ENCODE measurements at regions not wholly inside any gene's neighbourhood (a gene's known extent, or its start where the extent isn't known, plus 50 kb on each side); places are given as distances from the start of the nearest gene placed in this dataset.

DNA sequence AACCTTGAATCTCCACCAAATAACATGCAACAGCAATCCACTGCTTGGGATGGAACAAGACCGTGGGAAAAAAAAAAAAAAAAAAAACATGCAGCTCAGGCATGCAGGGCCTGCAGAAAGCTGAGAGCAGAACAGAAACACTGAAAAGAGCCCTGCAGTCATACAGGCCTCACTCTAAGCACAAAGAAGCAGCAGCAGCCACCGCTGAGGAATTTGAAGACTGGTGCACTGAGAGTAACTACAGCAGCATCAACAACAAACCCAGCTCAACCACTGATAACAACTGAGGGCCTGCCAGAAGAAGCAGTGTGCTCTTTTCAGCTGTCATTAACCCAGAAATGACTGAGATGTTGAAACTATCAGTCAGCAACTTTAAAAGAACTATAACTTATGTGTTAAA is 354.7 kb upstream of the TMTC1 start:
- WGBS (ENCODE audit: insufficient coverage) = 71% methylated on average over 2 of the region's 2 CpGs
- H3K4me3 ChIP-seq (ENCODE audit: control extremely low read depth in 1 of 5, extremely low read depth in 1 of 5, insufficient read depth in 1 of 5, low read depth in 2 of 5, low read length in 4 of 5) = no peak overlapping the region
- no peaks in the 10 kb centered on the region for H3K79me2 ChIP-seq (ENCODE audit: control insufficient read depth, insufficient read depth, low read length)
- H3K9ac ChIP-seq (ENCODE audit: low read length) = no peak overlapping the region
- no peak overlapping the region for H2AFZ ChIP-seq (ENCODE audit: insufficient read depth, low read depth, low read length, poor library complexity, severe bottlenecking)
- Mint-ChIP-seq H3K27ac (no peak overlapping the region), H3K4me1 (no peaks in the 10 kb centered on the region), H3K4me3 (no peak overlapping the region), H3K27me3 (no peaks in the 10 kb centered on the region), H3K9me3 (ENCODE audit: insufficient read depth) (no peaks in the 10 kb centered on the region)
- POLR2A ChIA-PET = no interaction called here
- intact Hi-C loops (cut with micrococcal nuclease) = no loop called here
- DNase-seq = no peak
- no peaks in the 10 kb centered on the region for H4K20me1 ChIP-seq (ENCODE audit: control insufficient read depth, insufficient read depth, low read length, poor library complexity, severe bottlenecking)
- CTCF ChIA-PET = no interaction called here
- no peak overlapping the region for H3K27ac ChIP-seq (ENCODE audit: low read length in 2 of 2)
- TF ChIP-seq EZH2 (IDR thresholded peaks at IDR 0.05; ENCODE audit: borderline replicate concordance, insufficient read depth, low read depth, low read length, poor library complexity, severe bottlenecking) = no peak
- no peak for TF ChIP-seq CTCF (IDR thresholded peaks at IDR 0.05)
- H3K4me2 ChIP-seq (replicated peaks; ENCODE audit: low read depth, low read length, poor library complexity, severe bottlenecking) = no peak overlapping the region
- H3K27me3 ChIP-seq (replicated peaks in 1 of 4; ENCODE audit: control extremely low read depth in 1 of 4, control insufficient read depth in 3 of 4, insufficient read depth in 4 of 4, low read length in 3 of 4) = no peaks in the 10 kb centered on the region
- H3K4me1 ChIP-seq (ENCODE audit: control insufficient read depth in 2 of 2, insufficient read depth in 2 of 2, low read length in 2 of 2) = no peaks in the 10 kb centered on the region
- no peak for ATAC-seq (ENCODE audit: low read depth)
- H3K36me3 ChIP-seq (replicated peaks in 1 of 2; ENCODE audit: control extremely low read depth in 1 of 2, control insufficient read depth in 1 of 2, extremely low read depth in 1 of 2, insufficient read depth in 2 of 2, low read length in 1 of 2) = no peaks in the 10 kb centered on the region
- H3K9me3 ChIP-seq (ENCODE audit: control extremely low read depth in 1 of 3, control insufficient read depth in 2 of 3, insufficient read depth in 1 of 3, low read length in 2 of 3) = peaks cover 0 to 7% (median 1%) of the 10 kb centered on the region in 3 donors

- Histone ChIP-seq H3K4me1 (ENCODE audit: control insufficient read depth in 2 of 2, insufficient read depth in 2 of 2, low read length in 2 of 2) (no peaks in the 10 kb centered on the region), H3K4me3 (ENCODE audit: control extremely low read depth in 1 of 5, extremely low read depth in 1 of 5, insufficient read depth in 1 of 5, low read depth in 2 of 5, low read length in 4 of 5) (no peak overlapping the region), H3K79me2 (ENCODE audit: control insufficient read depth, insufficient read depth, low read length) (no peaks in the 10 kb centered on the region), H3K9me3 (ENCODE audit: control extremely low read depth in 1 of 3, control insufficient read depth in 2 of 3, insufficient read depth in 1 of 3, low read length in 2 of 3) (peaks cover 0 to 7% (median 1%) of the 10 kb centered on the region in 3 donors), H4K20me1 (ENCODE audit: control insufficient read depth, insufficient read depth, low read length, poor library complexity, severe bottlenecking) (no peaks in the 10 kb centered on the region), H3K36me3 (replicated peaks in 1 of 2; ENCODE audit: control extremely low read depth in 1 of 2, control insufficient read depth in 1 of 2, extremely low read depth in 1 of 2, insufficient read depth in 2 of 2, low read length in 1 of 2) (no peaks in the 10 kb centered on the region), H3K4me2 (replicated peaks; ENCODE audit: low read depth, low read length, poor library complexity, severe bottlenecking) (no peak overlapping the region), H3K27ac (ENCODE audit: low read length in 2 of 2) (no peak overlapping the region), H3K9ac (ENCODE audit: low read length) (no peak overlapping the region), H3K27me3 (replicated peaks in 1 of 4; ENCODE audit: control extremely low read depth in 1 of 4, control insufficient read depth in 3 of 4, insufficient read depth in 4 of 4, low read length in 3 of 4) (no peaks in the 10 kb centered on the region), H2AFZ (ENCODE audit: insufficient read depth, low read depth, low read length, poor library complexity, severe bottlenecking) (no peak overlapping the region)
- TF ChIP-seq EZH2 (IDR thresholded peaks at IDR 0.05; ENCODE audit: borderline replicate concordance, insufficient read depth, low read depth, low read length, poor library complexity, severe bottlenecking) (no peak), CTCF (IDR thresholded peaks at IDR 0.05) (no peak)
- intact Hi-C loops (cut with micrococcal nuclease) = no loop called here
- Mint-ChIP-seq H3K27ac (no peak overlapping the region), H3K27me3 (no peaks in the 10 kb centered on the region), H3K4me1 (no peaks in the 10 kb centered on the region), H3K4me3 (no peak overlapping the region), H3K9me3 (ENCODE audit: insufficient read depth) (peaks cover 2% of the 10 kb centered on the region)
- no CpG with 5 or more reads among the region's 2 CpGs for WGBS (ENCODE audit: insufficient coverage)
- ChIA-PET POLR2A (no interaction called here), CTCF (no interaction called here)
- ATAC-seq (ENCODE audit: low read depth) = no peak
- DNase-seq = no peak
Observed at GRCh38 chr12:30136696-30137095, 353.0 kb upstream of the TMTC1 start.
